Neural cell (in vitro differentiated cells): ENCODE measurements at regions not wholly inside any gene's neighbourhood (a gene's known extent, or its start where the extent isn't known, plus 50 kb on each side); places are given as distances from the start of the nearest gene placed in this dataset.

Source experiments
- H2AFZ ChIP-seq: fragments of 200-600, 300-800 bp; sonication (generic), shearing (Covaris generic); 2 replicates; pipeline ENCODE4 v1.6.0; 2014; ENCODE audit warnings: low read depth, mild to moderate bottlenecking, antibody characterized with exemption, low read length, moderate library complexity
- H3F3A ChIP-seq: fragments of 200-600 bp; shearing (Covaris generic); 2 replicates; pipeline ENCODE4 v1.6.1; 2016; ENCODE audit warnings: mild to moderate bottlenecking, moderate library complexity, mixed read lengths, antibody characterized with exemption, low read length; ENCODE audit not compliant: insufficient read depth, poor library complexity, severe bottlenecking
- H3K27ac ChIP-seq: fragments of 200-600, 300-800 bp; sonication (generic), shearing (Covaris generic); 2 replicates; pipeline ENCODE4 v1.5.1; 2014; ENCODE audit warnings: mild to moderate bottlenecking, low read length, moderate library complexity
- H3K27me3 ChIP-seq: fragments of 300-800, 200-600 bp; sonication (generic), shearing (Covaris generic); 2 replicates; pipeline ENCODE4 v1.6.0; 2014; ENCODE audit warnings: mild to moderate bottlenecking, low read depth, low read length, moderate library complexity; ENCODE audit not compliant: insufficient read depth
- H3K36me3 ChIP-seq: fragments of 300-800, 200-600 bp; sonication (generic), shearing (Covaris generic); 2 replicates; pipeline ENCODE4 v1.5.1; 2014; ENCODE audit warnings: mild to moderate bottlenecking, antibody characterized with exemption, low read length, moderate library complexity; ENCODE audit not compliant: insufficient read depth
- H3K4me2 ChIP-seq: fragments of 300-800, 200-600 bp; sonication (generic), shearing (Covaris generic); 2 replicates; pipeline ENCODE4 v1.6.0; 2014; ENCODE audit warnings: mild to moderate bottlenecking, low read length
- H3K4me3 ChIP-seq: fragments of 300-800, 200-600 bp; sonication (generic), shearing (Covaris generic); 2 replicates; pipeline ENCODE4 v1.5.1; 2014; ENCODE audit warnings: mild to moderate bottlenecking, low read length, moderate library complexity
- H3K79me2 ChIP-seq: fragments of 200-600 bp; shearing (Covaris generic); replicated peaks from 2 replicates; pipeline ENCODE4 v1.6.0; 2014; ENCODE audit warnings: mild to moderate bottlenecking, low read length, moderate library complexity; ENCODE audit not compliant: insufficient read depth
- H3K9ac ChIP-seq: fragments of 300-800, 200-600 bp; sonication (generic), shearing (Covaris generic); 2 replicates; pipeline ENCODE4 v1.6.1; 2016; ENCODE audit warnings: mild to moderate bottlenecking, low read length, mixed read lengths
- H3K9me2 ChIP-seq: fragments of 200-600 bp; shearing (Covaris generic); 2 replicates; pipeline ENCODE4 v1.6.1; 2016; ENCODE audit warnings: mild to moderate bottlenecking, low read length, mixed read lengths; ENCODE audit not compliant: insufficient read depth
- H3K9me3 ChIP-seq: fragments of 200-600, 300-800 bp; sonication (generic), shearing (Covaris generic); 2 replicates; pipeline ENCODE4 v1.6.1; 2016; ENCODE audit warnings: mild to moderate bottlenecking, mixed run types, low read length, moderate library complexity, mixed read lengths
- H4K20me1 ChIP-seq: fragments of 200-600 bp; shearing (Covaris generic); 2 replicates; pipeline ENCODE4 v1.6.1; 2016; ENCODE audit warnings: mild to moderate bottlenecking, mixed run types; ENCODE audit not compliant: insufficient read depth
- CTCF ChIP-seq: fragments of 450-650 bp; IDR thresholded peaks from 2 replicates; pipeline ENCODE4 v1.5.1; 2014; ENCODE audit warnings: antibody characterized with exemption, mild to moderate bottlenecking, moderate library complexity; ENCODE audit not compliant: poor library complexity, severe bottlenecking
- EP300 ChIP-seq: fragments of 450-650 bp; conservative IDR thresholded peaks from 2 replicates; pipeline ENCODE4 v1.6.1; 2014; ENCODE audit warnings: antibody characterized with exemption, mild to moderate bottlenecking, moderate library complexity; ENCODE audit not compliant: poor library complexity, severe bottlenecking
- EZH2 ChIP-seq: fragments of 200-600, 300-800 bp; shearing (Covaris generic), sonication (generic); IDR thresholded peaks from 2 replicates; pipeline ENCODE4 v1.6.1; 2014; ENCODE audit warnings: antibody characterized with exemption, low read length, borderline replicate concordance, mild to moderate bottlenecking; ENCODE audit not compliant: insufficient read depth, poor library complexity, severe bottlenecking
- MXI1 ChIP-seq: fragments of 450-650 bp; conservative IDR thresholded peaks from 2 replicates; pipeline ENCODE4 v1.6.1; 2014; ENCODE audit warnings: antibody characterized with exemption, mild to moderate bottlenecking; ENCODE audit not compliant: poor library complexity, severe bottlenecking
- POLR2AphosphoS5 ChIP-seq: IDR thresholded peaks from 2 replicates; pipeline ENCODE4 v1.6.1; 2012
- RAD21 ChIP-seq: fragments of 450-650 bp; conservative IDR thresholded peaks from 2 replicates; pipeline ENCODE4 v1.6.1; 2014; ENCODE audit warnings: antibody characterized with exemption, mild to moderate bottlenecking, moderate library complexity
- REST ChIP-seq: IDR thresholded peaks from 2 replicates; pipeline ENCODE4 v1.6.1; 2012; ENCODE audit warnings: borderline replicate concordance
- SMC3 ChIP-seq: fragments of 450-650 bp; conservative IDR thresholded peaks from 2 replicates; pipeline ENCODE4 v1.6.1; 2014; ENCODE audit warnings: antibody characterized with exemption, mild to moderate bottlenecking, moderate library complexity; ENCODE audit not compliant: poor library complexity
- TAF1 ChIP-seq: IDR thresholded peaks from 2 replicates; pipeline ENCODE4 v1.6.1; 2012; ENCODE audit warnings: low read depth

- H2AFZ ChIP-seq = no peak overlapping the region
- no peak overlapping the region for H3K4me2 ChIP-seq
- no peak overlapping the region for H3K9ac ChIP-seq
- H3K4me3 ChIP-seq = no peak overlapping the region
- H3F3A ChIP-seq = no peaks in the 10 kb centered on the region
- no peak overlapping the region for H3K27ac ChIP-seq
- H3K27me3 ChIP-seq = no peaks in the 10 kb centered on the region
- H4K20me1 ChIP-seq = peaks cover 13% of the 10 kb centered on the region
- H3K9me2 ChIP-seq = no peaks in the 10 kb centered on the region
- peaks cover 6% of the 10 kb centered on the region for H3K36me3 ChIP-seq
- H3K9me3 ChIP-seq = no peaks in the 10 kb centered on the region
- H3K79me2 ChIP-seq = peaks cover 45% of the 10 kb centered on the region
- no peak for TF ChIP-seq TAF1
- no peak for TF ChIP-seq MXI1
- TF ChIP-seq EP300 = no peak
- no peak for TF ChIP-seq RAD21
- no peak for TF ChIP-seq REST
- no peak for TF ChIP-seq CTCF
- TF ChIP-seq SMC3 = no peak
- TF ChIP-seq POLR2AphosphoS5 = no peak
- TF ChIP-seq EZH2 = no peak
These were observed 61.7 kb downstream of the TET3 start for GRCh38 chr2:74046441-74046840.

GRCh38 chr2:74047152-74047551, 62.4 kb downstream of the TET3 start:
- Histone ChIP-seq H2AFZ (no peak overlapping the region), H3K4me3 (no peak overlapping the region), H3K27ac (no peak overlapping the region), H3K36me3 (peaks cover 6% of the 10 kb centered on the region), H3F3A (no peaks in the 10 kb centered on the region), H3K9ac (no peak overlapping the region), H3K9me3 (no peaks in the 10 kb centered on the region), H3K9me2 (no peaks in the 10 kb centered on the region), H3K79me2 (peaks cover 45% of the 10 kb centered on the region), H3K4me2 (no peak overlapping the region), H4K20me1 (peaks cover 13% of the 10 kb centered on the region), H3K27me3 (no peaks in the 10 kb centered on the region)
- no peak for TF ChIP-seq MXI1
- TF ChIP-seq CTCF = no peak
- TF ChIP-seq REST = no peak
- TF ChIP-seq RAD21 = no peak
- no peak for TF ChIP-seq TAF1
